SKM-1 treated with dmso at 0.1 percent for 144 hours (cell line): ENCODE measurements at regions not wholly inside any gene's neighbourhood (a gene's known extent, or its start where the extent isn't known, plus 50 kb on each side); places are given as distances from the start of the nearest gene placed in this dataset.

Experiments used
- DNase-seq: peaks from one replicate; lab custom pipeline; 2025; ENCODE audit not compliant: unreplicated experiment; lab: John Stamatoyannopoulos, UW

DNA sequence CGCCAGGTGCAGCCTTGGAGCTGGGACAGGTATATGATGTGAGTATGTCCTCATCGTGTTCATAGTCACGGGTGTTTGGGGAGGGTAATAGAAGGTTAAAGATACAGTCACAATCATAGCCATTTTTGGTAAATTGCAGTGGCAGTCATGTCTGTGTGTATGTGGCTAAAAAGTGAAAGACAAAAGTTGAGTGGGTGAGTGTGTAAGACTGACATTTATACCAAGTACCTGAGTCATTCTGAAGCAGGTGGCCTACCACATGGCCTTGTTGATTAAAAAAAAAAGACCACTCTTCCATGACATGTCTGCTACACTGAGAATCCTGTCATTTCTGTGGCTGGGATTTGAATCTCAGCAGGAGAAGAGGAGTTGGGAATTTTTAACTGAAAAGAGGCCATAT is 181.9 kb downstream of the SCP2D1 start:
- DNase-seq: no peak

DNA sequence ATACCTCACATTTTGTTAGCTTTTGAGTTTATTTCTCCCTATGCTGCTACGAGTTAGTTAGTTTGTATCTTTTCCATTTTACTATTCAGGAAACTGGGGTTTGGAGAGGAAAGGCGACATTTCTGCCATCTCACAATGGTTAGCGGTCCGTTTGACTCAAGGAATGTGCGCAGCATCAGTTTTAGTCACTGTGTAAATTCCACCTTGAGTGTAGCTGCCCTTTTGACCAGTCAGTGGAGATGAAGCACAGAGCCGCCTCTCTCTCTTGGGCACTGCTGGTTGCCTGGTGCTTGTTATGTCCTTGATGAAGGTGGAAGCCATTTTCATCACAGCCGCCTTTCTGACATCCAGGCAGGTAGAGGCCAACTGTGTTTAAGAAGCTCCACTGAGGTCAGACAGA is 185.5 kb downstream of the SCP2D1 start:
- DNase-seq: no peak

DNA sequence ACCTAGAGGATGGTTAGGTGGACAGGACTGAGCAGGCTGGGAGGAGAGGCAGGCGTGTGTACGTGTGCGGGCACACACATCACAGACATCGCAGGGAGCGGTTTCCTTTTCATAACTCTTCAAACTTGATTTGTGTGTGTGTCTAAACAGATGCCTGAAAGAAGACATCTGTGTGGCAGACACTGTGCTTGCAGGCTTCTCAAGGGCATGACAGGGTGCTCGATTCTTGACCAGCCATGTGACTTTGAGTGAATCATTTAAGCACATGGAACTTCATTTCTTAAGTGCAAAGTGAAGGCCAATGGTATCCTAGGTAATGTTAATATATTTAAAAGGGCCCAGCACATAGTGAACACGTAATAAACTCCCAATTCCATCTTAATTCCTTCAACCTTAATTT is 186.5 kb downstream of the SCP2D1 start:
- no peak for DNase-seq

DNA sequence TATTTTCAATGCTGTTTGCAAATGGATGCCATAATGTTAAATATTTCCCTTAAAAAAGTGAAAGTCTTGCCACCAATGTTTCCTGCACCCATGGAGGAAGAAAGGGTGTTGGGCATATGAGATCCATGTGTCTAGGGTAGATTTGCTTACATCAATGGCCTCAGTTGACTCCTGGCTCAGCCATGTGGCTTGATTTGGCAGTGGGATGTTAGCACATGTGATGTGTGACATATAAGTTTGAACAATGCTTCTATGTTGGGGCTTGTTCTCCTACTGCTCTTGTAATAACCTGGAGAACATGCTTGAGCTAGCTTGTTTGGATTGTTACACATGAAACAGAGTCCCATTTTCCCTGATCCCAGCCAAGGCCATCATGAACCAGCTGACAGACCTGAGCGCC is 187.6 kb downstream of the SCP2D1 start:
- DNase-seq: no peak

GRCh38 chr20:19003366-19004336 is 190.1 kb downstream of the SCP2D1 start:
- DNase-seq: no peak

DNA sequence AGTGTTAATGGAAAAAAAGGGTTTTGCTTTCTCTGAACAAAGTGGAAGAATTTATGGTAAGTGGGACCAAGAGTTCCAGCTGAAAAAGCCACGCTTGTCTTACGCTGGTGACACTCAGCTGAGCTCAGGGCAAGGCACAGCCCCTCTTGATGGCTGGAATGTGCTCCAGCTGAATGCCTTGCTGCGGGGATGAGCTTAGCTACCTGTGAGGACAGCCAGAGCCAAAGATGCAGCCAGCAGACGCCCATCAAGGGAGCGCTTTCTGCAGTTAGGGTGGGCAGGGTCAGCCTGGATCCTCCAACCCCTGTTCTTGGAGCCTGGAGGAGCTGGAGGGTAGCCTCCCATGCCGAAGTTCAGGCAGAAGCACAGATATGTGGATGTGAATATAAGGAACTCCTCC is 191.4 kb downstream of the SCP2D1 start:
- DNase-seq: no peak

- DNase-seq: no peak
These were observed 194.9 kb downstream of the SCP2D1 start for GRCh38 chr20:19008497-19008896.

DNA sequence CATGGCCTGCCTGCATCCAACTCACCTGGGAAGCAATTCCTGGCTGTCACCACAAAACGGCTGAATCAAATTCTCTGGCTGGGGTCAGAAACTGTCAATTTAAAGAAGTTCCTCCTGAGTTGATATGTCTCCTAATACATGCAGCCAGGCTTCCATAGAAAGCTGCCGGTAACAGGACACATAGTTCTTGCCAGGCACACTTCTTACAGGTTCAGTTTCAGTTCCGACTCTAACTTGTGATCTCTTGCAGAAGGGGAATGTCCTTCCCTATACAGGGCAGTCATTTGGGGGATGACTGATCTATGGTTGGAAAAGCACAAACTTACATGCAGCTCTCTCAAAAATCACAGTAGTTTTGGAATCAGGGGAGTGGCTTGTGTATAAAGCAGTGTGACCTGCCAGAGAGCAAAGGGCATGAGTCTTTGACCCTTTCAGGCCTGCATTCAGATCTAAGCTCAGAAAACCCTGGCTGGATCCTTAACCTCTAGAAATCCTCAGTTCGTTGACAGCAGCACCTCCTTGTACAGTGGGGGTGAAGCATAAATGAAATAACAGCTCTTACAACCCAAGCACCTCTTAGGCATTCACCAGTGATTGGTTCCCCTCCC is 195.6 kb downstream of the SCP2D1 start:
- DNase-seq: no peak

- DNase-seq: peak; percentile 1
These were observed 199.1 kb downstream of the SCP2D1 start for GRCh38 chr20:19012676-19013075.

DNA sequence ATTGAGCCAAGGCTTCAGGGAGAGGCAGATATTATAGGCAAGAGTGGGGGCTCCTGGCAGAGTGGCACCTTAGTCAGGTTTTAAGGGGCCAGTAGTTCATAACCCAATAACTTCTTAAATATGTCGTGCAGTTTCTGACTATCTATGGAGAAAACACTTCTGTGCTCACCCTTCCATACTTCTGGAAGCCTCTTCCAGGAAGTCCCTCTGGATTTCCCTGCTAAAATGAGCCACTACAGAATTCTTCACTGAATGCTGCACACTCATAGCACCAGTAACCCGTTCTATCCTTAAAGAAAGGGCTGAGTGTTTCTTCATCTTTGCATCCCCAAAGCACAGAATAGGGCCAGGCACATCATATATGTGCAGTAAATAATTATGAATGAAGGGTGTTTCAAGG is 198.5 kb upstream of the SLC24A3 start:
- no peak for DNase-seq

DNA sequence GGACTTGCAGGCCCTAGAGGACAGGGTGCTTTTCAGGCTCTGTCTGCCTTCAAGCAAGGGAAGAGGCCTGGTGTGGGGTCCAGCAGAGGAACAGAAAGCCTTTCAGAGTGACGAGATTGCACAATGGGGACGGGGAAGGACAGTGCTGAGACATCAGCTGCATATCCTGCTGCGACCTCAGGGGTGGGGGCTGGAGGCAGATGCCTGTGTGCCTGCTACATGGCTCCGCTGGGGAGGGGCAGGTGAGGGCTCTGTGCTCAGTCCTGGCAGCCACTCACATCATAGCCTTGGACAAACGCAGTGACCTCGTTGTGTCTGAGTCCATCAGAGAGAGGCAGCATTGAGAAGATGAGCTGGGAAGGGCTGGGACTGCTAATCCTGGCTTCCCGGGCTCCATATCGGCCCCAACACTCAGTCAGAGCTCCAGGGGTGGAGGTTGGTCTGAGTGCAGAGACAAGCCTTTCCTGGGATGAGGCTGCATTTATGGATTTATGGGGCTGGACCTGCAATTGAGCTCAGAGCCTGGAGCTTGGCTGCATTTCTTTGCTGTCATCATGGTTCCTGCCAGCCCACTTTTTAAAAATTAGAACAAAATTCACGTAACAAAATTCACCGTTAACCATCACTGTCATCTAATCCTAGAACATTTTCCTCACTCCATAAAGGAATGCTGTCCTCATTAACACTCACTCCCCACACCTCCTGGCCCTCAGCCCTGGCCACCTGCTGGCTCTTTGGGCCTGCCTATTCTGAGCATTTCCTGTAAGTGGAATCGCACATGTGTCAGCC is 196.9 kb upstream of the SLC24A3 start:
- DNase-seq: no peak

- no peak for DNase-seq
These were observed 196.3 kb upstream of the SLC24A3 start for GRCh38 chr20:19016140-19016497.

- DNase-seq: no peak
These were observed 195.2 kb upstream of the SLC24A3 start for GRCh38 chr20:19017104-19017690.

GRCh38 chr20:19018881-19019280 is 193.6 kb upstream of the SLC24A3 start:
- no peak for DNase-seq

DNA sequence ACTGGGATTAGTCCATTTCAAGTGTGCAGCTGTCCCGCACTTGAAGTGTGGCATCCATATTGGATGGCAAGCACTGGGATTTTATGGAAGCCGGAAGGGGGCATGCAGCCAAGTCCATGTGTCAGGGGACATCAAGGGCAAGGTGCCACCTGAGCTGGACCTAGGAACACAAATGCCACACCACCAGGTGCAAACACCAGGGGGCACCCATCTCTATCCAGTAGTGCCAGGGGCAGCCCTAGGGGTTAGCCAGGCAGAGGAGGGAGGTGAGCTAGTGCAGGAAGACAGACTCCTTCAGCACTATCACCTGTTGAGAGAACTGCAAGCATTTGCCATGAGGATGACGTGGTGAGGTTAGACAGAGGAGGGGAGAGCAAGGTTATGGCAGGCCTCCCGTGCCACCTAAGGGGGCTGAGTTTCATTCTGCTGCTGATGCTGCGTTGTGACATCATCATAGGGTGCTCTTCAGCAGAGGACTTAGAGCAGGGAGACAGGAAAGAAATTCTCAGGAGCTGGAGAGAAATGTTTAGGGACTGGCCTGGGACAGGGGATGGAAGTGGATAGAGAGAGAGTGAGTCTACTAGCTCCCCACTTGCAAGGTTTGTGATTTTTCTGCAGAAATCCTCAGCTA is 192.6 kb upstream of the SLC24A3 start:
- no peak for DNase-seq

DNA sequence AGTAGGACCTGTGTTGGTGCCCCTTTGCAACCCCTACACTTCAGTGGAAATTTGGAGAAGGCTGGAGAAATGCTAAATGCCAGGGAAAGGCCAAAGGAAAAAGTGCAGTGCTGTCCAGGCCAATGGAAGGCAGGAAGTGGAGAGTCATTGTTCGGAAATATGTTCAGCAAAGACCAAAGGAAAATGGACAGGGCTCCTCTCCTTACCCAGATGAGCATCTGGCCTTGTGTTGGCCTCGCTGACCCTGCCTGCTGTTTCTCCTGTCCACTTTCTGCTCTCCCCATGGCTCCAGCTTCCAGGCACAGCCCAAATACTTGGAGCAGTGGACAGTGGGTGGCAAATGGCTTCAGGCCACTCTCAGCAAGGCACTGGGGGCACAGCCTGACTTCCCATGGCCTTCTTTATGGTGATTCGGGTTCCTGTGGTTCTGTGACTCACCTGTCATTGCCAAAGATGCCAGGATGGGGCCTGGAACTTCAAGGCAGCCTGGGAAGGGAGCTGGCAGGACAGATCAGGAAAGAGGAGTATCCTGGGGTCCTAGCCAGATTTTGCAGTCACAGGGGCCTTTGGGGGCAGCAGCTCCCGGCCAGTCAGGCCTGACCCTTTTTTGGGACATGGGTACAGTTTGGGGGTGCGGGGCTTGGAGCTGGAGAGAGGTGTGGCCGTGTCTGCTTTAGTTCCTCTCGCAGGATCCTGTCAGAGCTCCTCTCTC is 190.9 kb upstream of the SLC24A3 start:
- no peak for DNase-seq

DNA sequence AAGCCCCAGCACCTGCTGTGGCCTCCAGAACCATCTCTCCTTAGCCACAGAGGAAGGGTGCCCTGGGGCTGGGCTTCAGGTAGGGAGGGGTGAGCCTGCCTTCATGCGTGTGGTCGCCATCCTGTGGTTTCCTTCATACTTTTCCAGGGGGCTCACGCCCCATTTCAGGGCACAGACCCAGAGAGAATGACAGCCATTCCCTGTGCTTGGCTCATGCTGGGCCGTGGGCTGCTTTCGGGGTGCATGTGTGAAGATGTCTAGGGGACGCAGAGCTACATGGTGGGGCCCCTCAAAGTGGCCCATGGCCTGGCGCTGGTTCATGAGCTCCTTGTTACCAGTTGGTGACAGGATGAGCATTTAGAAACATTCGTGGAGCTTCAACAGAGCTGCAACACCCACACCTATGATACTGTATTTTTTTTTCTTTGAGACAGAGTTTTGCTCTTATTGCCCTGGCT is 190.3 kb upstream of the SLC24A3 start:
- DNase-seq: no peak

GRCh38 chr20:19022791-19023448 is 189.5 kb upstream of the SLC24A3 start:
- DNase-seq: no peak

- no peak for DNase-seq
These were observed 188.0 kb upstream of the SLC24A3 start for GRCh38 chr20:19024296-19025035.
